ENCODE measurements at regions not wholly inside any gene's neighbourhood (a gene's known extent, or its start where the extent isn't known, plus 50 kb on each side); places are given as distances from the start of the nearest gene placed in this dataset.

GRCh38 chr5:62708481-62709325 lies 130.1 kb downstream of the LRRC70 start:
- TF ChIP-seq CTCF (IDR thresholded peaks at IDR 0.05; ENCODE audit: low read depth, low read length), result no peak
- no peak overlapping the region for H3K4me3 ChIP-seq (ENCODE audit: low read depth, low read length)

GRCh38 chr5:62707563-62707962 lies 128.9 kb downstream of the LRRC70 start:
- no peaks in the 10 kb centered on the region for H3K36me3 ChIP-seq
- H3K4me1 ChIP-seq, result no peaks in the 10 kb centered on the region
- no peak for TF ChIP-seq CTCF (IDR thresholded peaks at IDR 0.05; ENCODE audit: low read depth, low read length)
- H3K4me3 ChIP-seq (ENCODE audit: low read depth, low read length), result no peak overlapping the region
- no peaks in the 10 kb centered on the region for H3K27me3 ChIP-seq
- no peak for DNase-seq
- no peaks in the 10 kb centered on the region for H3K9me3 ChIP-seq

More at GRCh38 chr5:62708481-62709325, 130.1 kb downstream of the LRRC70 start:
- H3K27me3 ChIP-seq, result no peaks in the 10 kb centered on the region
- no peaks in the 10 kb centered on the region for H3K4me1 ChIP-seq
- no peaks in the 10 kb centered on the region for H3K36me3 ChIP-seq
- DNase-seq, result no peak
- H3K9me3 ChIP-seq, result no peaks in the 10 kb centered on the region

GRCh38 chr5:62707131-62707530 lies 128.5 kb downstream of the LRRC70 start:
- Histone ChIP-seq H3K4me3 (ENCODE audit: low read depth, low read length) (no peak overlapping the region), H3K9me3 (no peaks in the 10 kb centered on the region), H3K4me1 (no peaks in the 10 kb centered on the region), H3K36me3 (no peaks in the 10 kb centered on the region), H3K27me3 (no peaks in the 10 kb centered on the region)
- TF ChIP-seq CTCF (IDR thresholded peaks at IDR 0.05; ENCODE audit: low read depth, low read length), result no peak
- DNase-seq, result no peak

GRCh38 chr5:62705022-62705421 lies 126.4 kb downstream of the LRRC70 start:
- DNase-seq, result no peak
- Histone ChIP-seq H3K9me3 (no peaks in the 10 kb centered on the region), H3K36me3 (no peaks in the 10 kb centered on the region), H3K4me3 (ENCODE audit: low read depth, low read length) (no peak overlapping the region), H3K4me1 (no peaks in the 10 kb centered on the region), H3K27me3 (no peaks in the 10 kb centered on the region)
- no peak for TF ChIP-seq CTCF (IDR thresholded peaks at IDR 0.05; ENCODE audit: low read depth, low read length)

- Histone ChIP-seq H3K9me3 (no peaks in the 10 kb centered on the region), H3K27me3 (no peaks in the 10 kb centered on the region), H3K4me1 (no peaks in the 10 kb centered on the region), H3K36me3 (no peaks in the 10 kb centered on the region), H3K4me3 (ENCODE audit: low read depth, low read length) (no peak overlapping the region)
- DNase-seq, result no peak
- no peak for TF ChIP-seq CTCF (IDR thresholded peaks at IDR 0.05; ENCODE audit: low read depth, low read length)
Observed at GRCh38 chr5:62702126-62702525, 123.5 kb downstream of the LRRC70 start.

GRCh38 chr5:62701036-62701435 lies 122.4 kb downstream of the LRRC70 start:
- no peak for DNase-seq

More at GRCh38 chr5:62701036-62701435, 122.4 kb downstream of the LRRC70 start:
- Histone ChIP-seq H3K9me3 (no peaks in the 10 kb centered on the region), H3K27me3 (no peaks in the 10 kb centered on the region), H3K4me3 (ENCODE audit: low read depth, low read length) (no peak overlapping the region), H3K36me3 (no peaks in the 10 kb centered on the region), H3K4me1 (no peaks in the 10 kb centered on the region)
- TF ChIP-seq CTCF (IDR thresholded peaks at IDR 0.05; ENCODE audit: low read depth, low read length), result no peak

Measured in BE2C (cell line).